H1 (cell line): ENCODE measurements at regions not wholly inside any gene's neighbourhood (a gene's known extent, or its start where the extent isn't known, plus 50 kb on each side); places are given as distances from the start of the nearest gene placed in this dataset.

Experiments used
- CEBPB ChIP-seq: IDR thresholded peaks from 2 replicates; pipeline ENCODE4 v1.6.1; 2012; ENCODE audit warnings: low read depth, low read length
- CHD1 ChIP-seq: IDR thresholded peaks from 2 replicates; pipeline ENCODE4 v1.6.1; 2012; ENCODE audit warnings: low read depth, low read length, improper control_type of control experiment
- CTCF ChIP-seq, 3 experiments: IDR thresholded peaks; 1 replicate in 2 of 3; 2 replicates in 1 of 3; pipeline versions ENCODE4 v1.5.1 to v1.6.1; 2011; ENCODE audit warnings: low read length in 3 of 3, mild to moderate bottlenecking in 3 of 3, inconsistent platforms in 2 of 3, low read depth in 1 of 3, moderate library complexity in 1 of 3; ENCODE audit not compliant: insufficient read depth in 1 of 3; ENCODE audit errors: control extremely low read depth in 1 of 3
- EP300 ChIP-seq, 2 experiments: IDR thresholded peaks; 1 replicate in 1 of 2; 2 replicates in 1 of 2; pipeline ENCODE4 v1.6.1; 2011 to 2012; ENCODE audit warnings: low read depth in 2 of 2, low read length in 2 of 2, mild to moderate bottlenecking in 2 of 2, borderline replicate concordance in 1 of 2, inconsistent platforms in 1 of 2, moderate library complexity in 1 of 2
- EZH2 ChIP-seq: fragments of 200-600 bp; sonication (generic); IDR thresholded peaks from 2 replicates; pipeline ENCODE4 v1.7.1; 2012; ENCODE audit warnings: low read depth, mild to moderate bottlenecking, moderate library complexity, low read length, inconsistent platforms; ENCODE audit not compliant: severe bottlenecking
- MAFK ChIP-seq: IDR thresholded peaks from 2 replicates; pipeline ENCODE4 v1.6.1; 2012; ENCODE audit warnings: low read depth, mild to moderate bottlenecking, improper control_type of control experiment, low read length
- NRF1 ChIP-seq: IDR thresholded peaks from 2 replicates; pipeline ENCODE4 v1.6.1; 2011; ENCODE audit warnings: mild to moderate bottlenecking, low read depth, low read length, improper control_type of control experiment
- POLR2A ChIP-seq, 2 experiments: IDR thresholded peaks; 1 replicate in 1 of 2; 2 replicates in 1 of 2; pipeline ENCODE4 v1.6.1; 2011; ENCODE audit warnings: low read depth in 2 of 2, low read length in 2 of 2, mild to moderate bottlenecking in 2 of 2; ENCODE audit errors: control extremely low read depth in 1 of 2
- RBBP5 ChIP-seq: IDR thresholded peaks from 2 replicates; pipeline ENCODE4 v1.7.1; 2012; ENCODE audit warnings: low read depth, mild to moderate bottlenecking, inconsistent platforms, low read length, moderate library complexity, borderline replicate concordance
- RFX5 ChIP-seq: IDR thresholded peaks from 2 replicates; pipeline ENCODE4 v1.6.1; 2011; ENCODE audit warnings: low read depth, low read length, improper control_type of control experiment, borderline replicate concordance
- USF2 ChIP-seq: IDR thresholded peaks from 2 replicates; pipeline ENCODE4 v1.6.1; 2011; ENCODE audit warnings: low read length, improper control_type of control experiment
- YY1 ChIP-seq: IDR thresholded peaks from 2 replicates; pipeline ENCODE4 v1.6.1; 2011; ENCODE audit warnings: low read depth, mild to moderate bottlenecking, low read length

DNA sequence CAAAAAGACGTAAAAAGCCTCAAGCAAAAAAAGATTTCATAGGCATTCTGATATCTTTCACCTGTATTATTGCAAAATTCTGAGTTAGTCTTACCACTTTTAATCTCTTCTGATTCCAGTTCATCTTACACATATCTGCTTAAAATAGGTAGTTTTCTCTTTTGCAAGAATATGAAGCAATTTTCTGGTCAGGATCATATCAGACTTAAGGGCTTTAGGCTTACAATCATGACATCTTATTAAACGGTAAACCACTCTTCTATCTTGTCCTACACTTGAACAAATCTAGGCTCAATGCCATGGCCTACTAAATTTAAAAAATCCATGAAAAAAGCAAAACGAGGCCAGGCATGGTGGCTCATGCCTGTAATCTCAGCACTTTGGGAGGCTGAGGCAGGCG is 50.1 kb upstream of the GAREM1 start:
- no peak for TF ChIP-seq CHD1
- TF ChIP-seq CEBPB = no peak
- TF ChIP-seq EZH2 = no peak
- TF ChIP-seq USF2 = no peak
- no peak for TF ChIP-seq RFX5
- TF ChIP-seq CTCF (IDR thresholded peaks at IDR 0.05; ENCODE audit: control extremely low read depth in 1 of 3, insufficient read depth in 1 of 3, low read depth in 1 of 3, low read length in 3 of 3) = no peak
- no peak for TF ChIP-seq EP300 (IDR thresholded peaks at IDR 0.05; ENCODE audit: borderline replicate concordance in 1 of 2, low read depth in 2 of 2, low read length in 2 of 2)
- TF ChIP-seq YY1 = no peak
- TF ChIP-seq MAFK = no peak
- no peak for TF ChIP-seq NRF1
- TF ChIP-seq RBBP5 = no peak
- TF ChIP-seq POLR2A (IDR thresholded peaks at IDR 0.05; ENCODE audit: control extremely low read depth in 1 of 2, low read depth in 2 of 2, low read length in 2 of 2) = no peak
